ENCODE measurements at regions not wholly inside any gene's neighbourhood (a gene's known extent, or its start where the extent isn't known, plus 50 kb on each side); places are given as distances from the start of the nearest gene placed in this dataset.
"Not testable (repeated sequence)": the region's sequence is repeated elsewhere in the genome, so short reads cannot be mapped to it uniquely, and the experiment has no call there.

- no peak for DNase-seq (ENCODE audit: low read depth in 3 of 3, low spot score in 2 of 3)
Observed at GRCh38 chr11:24216488-24216887, 280.4 kb upstream of the LUZP2 start.

DNA sequence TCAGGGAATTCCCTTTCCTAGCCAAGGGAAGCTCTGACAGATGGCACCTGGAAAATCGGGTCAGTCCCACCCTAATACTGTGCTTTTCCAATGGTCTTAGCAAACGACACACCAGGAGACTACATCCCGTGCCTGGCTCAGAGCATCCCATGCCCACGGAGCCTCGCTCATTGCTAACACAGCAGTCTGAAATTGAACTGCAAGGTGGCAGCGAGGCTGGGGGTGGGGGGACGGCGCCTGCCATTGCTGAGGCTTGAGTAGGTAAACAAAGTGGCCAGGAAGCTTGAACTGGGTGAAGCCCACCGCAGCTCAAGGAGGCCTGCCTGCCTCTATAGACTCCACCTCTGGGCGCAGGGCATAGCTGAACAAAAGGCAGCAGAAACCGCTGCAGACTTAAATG, 279.5 kb upstream of the LUZP2 start:
- DNase-seq (ENCODE audit: low read depth in 3 of 3, low spot score in 2 of 3) = not testable (repeated sequence)

GRCh38 chr11:24225501-24225900, 271.4 kb upstream of the LUZP2 start:
- no peak for DNase-seq (ENCODE audit: low read depth in 3 of 3, low spot score in 2 of 3)

DNA sequence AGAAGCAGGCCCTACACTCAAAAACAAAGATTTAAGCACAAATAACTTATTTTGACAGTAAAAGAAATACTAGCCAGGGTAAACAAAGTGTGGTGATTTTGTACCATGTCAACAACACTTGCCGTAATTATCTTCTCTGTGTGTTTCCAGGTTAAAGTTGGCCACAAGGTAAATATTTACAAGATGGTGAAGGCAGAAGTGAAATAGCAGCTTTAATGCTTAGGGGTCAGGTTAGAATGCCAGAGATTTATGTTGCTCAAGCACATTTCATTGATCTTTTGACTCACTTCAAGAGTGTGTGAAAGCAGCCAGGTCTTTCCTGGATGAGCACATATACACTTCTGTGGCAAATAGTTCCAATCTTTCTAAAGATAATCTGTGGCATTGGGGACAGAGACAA, 270.2 kb upstream of the LUZP2 start:
- DNase-seq (ENCODE audit: low read depth in 3 of 3, low spot score in 2 of 3) = no peak

DNA sequence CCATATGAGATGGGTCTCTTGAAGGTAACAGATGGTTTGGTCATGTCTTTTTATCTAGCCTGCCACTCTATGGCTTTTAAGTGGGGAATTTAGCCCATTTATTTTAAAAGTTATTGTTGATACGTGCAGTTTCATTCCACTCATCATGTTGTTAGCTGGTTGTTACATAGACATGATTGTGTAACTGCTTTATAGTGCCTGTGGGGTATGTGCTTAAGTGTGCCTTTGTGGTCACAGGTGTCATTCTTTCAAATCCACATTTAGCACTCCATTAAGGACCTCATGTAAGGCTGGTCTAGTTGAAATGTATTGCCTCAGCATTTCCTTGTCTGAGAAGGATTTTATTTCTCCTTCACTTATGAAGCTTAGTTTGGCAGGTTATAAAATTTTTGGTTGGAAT, 263.8 kb upstream of the LUZP2 start:
- no peak for DNase-seq (ENCODE audit: low read depth in 3 of 3, low spot score in 2 of 3)

GRCh38 chr11:24234822-24235508, 261.9 kb upstream of the LUZP2 start:
- DNase-seq (ENCODE audit: low read depth in 3 of 3, low spot score in 2 of 3) = no peak

GRCh38 chr11:24238771-24239645, 257.8 kb upstream of the LUZP2 start:
- no peak for DNase-seq (ENCODE audit: low read depth in 3 of 3, low spot score in 2 of 3)

- no peak for DNase-seq (ENCODE audit: low read depth in 3 of 3, low spot score in 2 of 3)
Observed at GRCh38 chr11:24239930-24240329, 256.9 kb upstream of the LUZP2 start.

- no peak for DNase-seq (ENCODE audit: low read depth in 3 of 3, low spot score in 2 of 3)
Observed at GRCh38 chr11:24240496-24241175, 256.2 kb upstream of the LUZP2 start.

DNA sequence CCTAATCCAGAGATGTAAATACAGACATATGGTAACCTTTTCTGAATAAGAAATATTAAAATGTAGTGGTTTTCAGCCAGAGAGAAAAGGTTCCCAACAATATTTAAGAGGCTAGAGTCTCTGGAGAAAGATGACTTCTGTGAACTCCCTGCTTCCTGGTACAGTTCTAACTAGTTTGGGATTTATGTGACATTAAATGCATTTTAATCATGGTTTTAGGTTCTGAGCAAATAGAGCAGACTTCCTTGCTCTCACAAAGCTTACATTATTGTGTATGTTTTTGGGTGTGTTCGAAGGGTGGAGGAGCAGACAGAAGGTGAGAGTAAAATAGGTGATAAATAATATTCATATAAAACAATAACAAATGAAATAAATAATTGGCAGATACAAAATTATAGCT, 250.1 kb upstream of the LUZP2 start:
- no peak for DNase-seq (ENCODE audit: low read depth in 3 of 3, low spot score in 2 of 3)

DNA sequence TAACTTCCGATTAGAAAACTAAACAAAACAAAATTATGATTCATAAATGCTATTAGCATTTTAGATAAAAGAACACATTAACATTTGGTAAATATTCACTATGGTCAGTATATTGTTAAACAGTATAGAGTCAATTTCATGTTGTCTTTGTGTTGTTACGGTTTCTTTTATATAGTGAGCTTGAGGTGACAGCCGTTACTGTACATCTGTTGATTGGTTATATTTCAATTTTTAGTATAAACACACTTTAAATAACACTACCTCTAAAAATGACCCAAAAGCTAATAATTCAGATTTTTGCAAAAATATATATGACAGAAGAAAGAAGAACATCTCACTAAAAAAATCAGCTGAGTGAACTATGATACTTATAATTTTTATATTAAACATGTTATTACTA, 249.0 kb upstream of the LUZP2 start:
- no peak for DNase-seq (ENCODE audit: low read depth in 3 of 3, low spot score in 2 of 3)

DNA sequence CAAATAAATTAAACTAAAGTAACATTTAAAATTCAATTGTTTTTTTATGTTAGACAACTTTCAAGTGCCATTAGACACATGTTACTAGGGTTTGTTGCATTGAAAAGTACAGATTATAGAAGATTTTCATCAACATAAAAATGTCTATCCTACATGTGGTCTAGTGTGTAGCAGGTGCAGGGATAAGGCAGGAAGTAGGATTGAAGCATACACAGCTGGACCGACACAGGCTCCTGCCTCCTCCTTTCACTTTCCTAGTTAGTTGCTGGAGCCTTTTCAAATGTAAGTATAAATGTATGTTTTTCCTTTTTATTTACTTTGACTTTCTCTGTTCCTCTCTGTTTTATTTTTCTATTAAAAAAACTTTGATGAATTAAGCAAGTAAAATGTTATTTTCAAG, 246.9 kb upstream of the LUZP2 start:
- no peak for DNase-seq (ENCODE audit: low read depth in 3 of 3, low spot score in 2 of 3)

DNA sequence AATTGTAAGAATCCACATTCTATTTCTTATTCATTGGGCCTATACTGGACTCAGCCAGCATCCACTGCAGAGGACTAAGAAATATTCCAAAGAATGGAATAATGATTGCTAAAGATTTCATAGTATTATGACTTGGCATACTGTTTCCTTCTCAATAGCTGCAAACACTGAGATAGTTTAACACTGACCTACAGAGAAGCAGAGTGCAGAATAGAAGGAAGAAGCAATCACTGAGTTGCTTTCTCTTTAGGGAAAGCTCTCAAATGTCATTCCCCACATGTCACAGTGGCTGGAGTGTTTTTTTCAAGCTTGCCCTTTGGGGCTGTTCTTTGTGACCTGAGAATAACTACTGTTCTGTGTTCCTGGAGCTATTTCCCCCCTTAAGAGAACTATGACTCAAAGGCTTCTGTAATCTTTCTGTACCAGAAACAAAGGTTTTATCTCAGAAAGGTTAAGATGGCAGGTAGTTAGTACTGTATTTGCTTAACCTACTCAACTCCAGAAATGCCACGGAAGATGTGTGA, 243.6 kb upstream of the LUZP2 start:
- DNase-seq (ENCODE audit: low read depth in 3 of 3, low spot score in 2 of 3) = no peak

GRCh38 chr11:24264868-24265267, 232.0 kb upstream of the LUZP2 start:
- DNase-seq (ENCODE audit: low read depth in 3 of 3, low spot score in 2 of 3) = no peak

GRCh38 chr11:24267014-24267413, 229.8 kb upstream of the LUZP2 start:
- no peak for DNase-seq (ENCODE audit: low read depth in 3 of 3, low spot score in 2 of 3)

GRCh38 chr11:24271798-24272197, 225.1 kb upstream of the LUZP2 start:
- DNase-seq (ENCODE audit: low read depth in 3 of 3, low spot score in 2 of 3) = no peak

- DNase-seq (ENCODE audit: low read depth in 3 of 3, low spot score in 2 of 3) = not testable (repeated sequence)
Observed at GRCh38 chr11:24274214-24274781, 222.6 kb upstream of the LUZP2 start.

- no peak for DNase-seq (ENCODE audit: low read depth in 3 of 3, low spot score in 2 of 3)
Observed at GRCh38 chr11:24286238-24286637, 210.6 kb upstream of the LUZP2 start.

GRCh38 chr11:24289301-24289700, 207.6 kb upstream of the LUZP2 start:
- no peak for DNase-seq (ENCODE audit: low read depth in 3 of 3, low spot score in 2 of 3)

DNA sequence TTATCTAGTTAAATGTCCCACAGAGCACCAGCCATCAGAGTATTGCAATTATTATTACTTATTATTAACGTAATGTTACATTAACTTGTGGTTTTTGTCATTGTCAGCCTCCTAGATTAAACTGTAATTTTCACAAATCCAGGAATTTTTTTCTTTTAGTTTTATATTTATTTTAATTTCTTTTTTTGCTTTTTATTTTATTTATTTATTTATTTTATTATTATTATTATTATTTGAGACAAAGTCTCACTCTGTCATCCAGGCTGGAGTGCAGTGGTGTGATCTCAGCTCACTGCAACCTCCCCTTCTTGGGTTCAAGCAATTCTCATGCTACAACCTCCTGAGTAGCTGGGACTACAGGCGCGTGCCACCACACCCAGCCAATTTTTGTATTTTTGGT, 202.9 kb upstream of the LUZP2 start:
- DNase-seq (ENCODE audit: low read depth in 3 of 3, low spot score in 2 of 3) = no peak

DNA sequence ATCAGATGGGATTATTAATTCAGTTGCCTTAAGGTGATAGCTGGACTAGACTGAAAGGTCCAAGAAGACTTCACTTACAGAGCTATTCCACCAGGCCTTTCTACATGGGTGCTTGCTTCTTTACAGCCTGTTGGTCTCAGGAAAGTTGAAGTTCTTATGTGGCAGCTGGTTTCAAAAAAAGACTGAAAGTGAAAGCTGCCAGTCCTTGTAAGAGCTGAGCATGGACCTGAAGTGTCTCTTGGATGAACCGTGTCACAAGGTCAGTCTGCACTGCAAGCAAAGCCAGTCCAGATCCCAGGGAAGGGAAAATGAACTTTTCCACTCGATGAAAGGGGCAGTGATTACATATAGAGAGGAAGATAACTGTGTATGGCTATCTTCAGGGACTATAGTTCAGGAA, 201.5 kb upstream of the LUZP2 start:
- DNase-seq (ENCODE audit: low read depth in 3 of 3, low spot score in 2 of 3) = no peak

All from right renal cortex interstitium (tissue), 3 donors.